SKM-1 treated with dmso at 0.1 percent for 144 hours (cell line): ENCODE measurements at regions not wholly inside any gene's neighbourhood (a gene's known extent, or its start where the extent isn't known, plus 50 kb on each side); places are given as distances from the start of the nearest gene placed in this dataset.

Source experiments
- DNase-seq: peaks from one replicate; lab custom pipeline; 2025; ENCODE audit not compliant: unreplicated experiment; lab: John Stamatoyannopoulos, UW

DNA sequence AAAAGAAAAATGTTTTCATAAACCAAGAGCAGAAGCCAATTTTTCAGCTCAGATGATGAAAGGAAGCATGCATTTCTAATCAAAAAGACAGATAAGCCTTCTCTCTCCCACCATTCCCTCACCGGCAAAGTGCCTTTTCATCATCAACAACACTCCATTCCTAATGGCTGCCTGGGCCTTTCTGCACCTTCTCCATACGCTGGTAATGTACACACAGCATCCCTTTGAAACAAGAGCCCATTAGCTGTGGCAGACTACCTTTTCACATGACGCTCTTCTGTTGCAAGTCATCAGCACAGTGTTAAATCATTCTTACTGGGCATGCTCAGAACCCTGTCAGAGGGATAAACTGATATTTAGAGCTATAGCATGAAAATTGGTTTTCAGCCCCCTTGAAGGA is 408.9 kb downstream of the MEIS1 start:
- no peak for DNase-seq

GRCh38 chr2:66845307-66845706 is 410.4 kb downstream of the MEIS1 start:
- no peak for DNase-seq

- DNase-seq, result no peak
These were observed 412.0 kb downstream of the MEIS1 start for GRCh38 chr2:66846887-66847286.

DNA sequence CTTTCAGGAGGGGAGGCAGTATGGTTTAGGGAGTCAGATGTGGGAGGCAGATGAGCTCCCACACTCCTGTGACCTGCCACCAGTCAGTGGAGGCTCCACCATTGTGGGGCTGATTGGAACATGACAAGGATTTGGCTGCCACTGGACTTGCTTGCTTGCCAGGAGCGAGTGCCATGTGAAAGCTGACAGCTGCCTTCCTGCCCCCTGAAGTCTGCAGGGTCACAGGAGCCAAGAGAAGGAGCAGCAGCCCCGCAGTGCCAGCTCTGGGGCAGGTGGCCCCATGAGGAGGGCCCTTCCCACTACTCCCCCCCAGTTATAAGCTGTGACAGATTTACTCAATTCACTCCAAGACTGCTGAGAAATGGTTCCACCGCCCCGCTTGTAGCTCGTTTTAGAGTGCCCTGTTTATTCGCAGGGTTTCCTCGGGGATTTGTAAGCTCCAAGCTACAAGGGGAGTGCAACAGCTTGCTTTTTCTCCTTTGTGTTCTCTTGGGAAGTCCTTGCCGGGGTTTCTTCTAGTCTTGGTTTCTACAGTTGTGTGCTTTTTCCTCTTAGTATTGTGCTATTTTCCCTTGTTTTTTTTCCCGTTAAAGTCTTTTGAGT is 414.3 kb downstream of the MEIS1 start:
- DNase-seq, result no peak

GRCh38 chr2:66850376-66850775 is 415.5 kb downstream of the MEIS1 start:
- no peak for DNase-seq

- DNase-seq, result no peak
These were observed 416.5 kb downstream of the MEIS1 start for GRCh38 chr2:66851449-66851872.

- DNase-seq, result no peak
These were observed 418.0 kb downstream of the MEIS1 start for GRCh38 chr2:66852953-66853352.

DNA sequence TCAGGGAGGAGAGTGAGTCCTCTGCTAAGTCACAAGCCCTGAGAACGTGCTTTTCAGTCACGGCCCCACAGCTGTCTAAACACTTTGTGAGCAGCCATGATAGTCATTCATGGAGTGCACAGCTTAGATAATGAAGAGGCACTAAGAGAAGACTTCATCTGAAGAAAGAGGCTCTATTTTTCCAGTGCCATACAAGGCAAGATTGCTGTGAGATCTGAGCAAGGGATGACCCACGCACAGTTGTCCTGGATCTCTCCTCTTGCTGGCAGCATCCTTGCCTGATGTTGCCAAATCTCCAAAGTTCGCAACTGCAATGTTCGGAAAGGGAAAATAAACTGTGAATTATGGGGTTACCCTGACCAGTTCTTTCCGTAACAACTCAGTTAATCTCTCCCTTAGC is 418.7 kb downstream of the MEIS1 start:
- no peak for DNase-seq

GRCh38 chr2:66854298-66854697 is 419.4 kb downstream of the MEIS1 start:
- no peak for DNase-seq

DNA sequence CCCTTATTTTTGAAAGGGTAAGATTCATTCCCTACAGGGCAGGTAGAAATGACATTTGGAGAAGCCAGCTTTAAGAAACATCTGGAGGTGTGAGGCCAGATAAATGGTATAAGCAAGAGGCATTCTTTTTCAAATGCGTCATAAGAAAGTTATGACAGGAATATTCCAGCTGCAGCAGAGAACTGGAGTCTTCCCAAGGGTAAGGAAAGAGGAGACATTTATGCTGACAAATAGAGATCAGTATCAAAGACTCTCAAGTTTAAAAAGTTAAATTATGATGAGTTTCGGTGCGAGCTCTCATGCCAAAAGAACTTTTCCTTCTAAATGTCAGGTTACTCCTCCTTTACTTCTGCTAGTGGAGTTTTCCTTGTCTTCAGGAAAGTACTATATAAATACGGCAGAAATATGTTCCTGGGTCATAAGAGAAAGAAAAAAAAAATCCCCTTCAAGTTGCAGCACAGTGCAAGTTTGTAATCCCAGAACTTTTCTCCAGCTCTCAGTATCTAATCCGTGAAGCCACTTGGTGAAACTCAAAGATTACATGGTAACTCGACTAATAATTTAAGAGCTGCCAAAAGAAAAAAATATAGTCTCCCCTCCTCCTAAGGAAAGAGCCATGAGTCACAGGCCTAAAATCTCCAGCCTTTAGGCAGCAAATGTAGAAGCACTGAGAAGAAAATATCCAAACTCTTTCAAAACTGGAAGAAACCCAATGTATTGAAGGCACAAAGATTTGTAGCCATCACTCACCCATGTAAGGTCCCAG is 428.1 kb downstream of the MEIS1 start:
- DNase-seq, result no peak

DNA sequence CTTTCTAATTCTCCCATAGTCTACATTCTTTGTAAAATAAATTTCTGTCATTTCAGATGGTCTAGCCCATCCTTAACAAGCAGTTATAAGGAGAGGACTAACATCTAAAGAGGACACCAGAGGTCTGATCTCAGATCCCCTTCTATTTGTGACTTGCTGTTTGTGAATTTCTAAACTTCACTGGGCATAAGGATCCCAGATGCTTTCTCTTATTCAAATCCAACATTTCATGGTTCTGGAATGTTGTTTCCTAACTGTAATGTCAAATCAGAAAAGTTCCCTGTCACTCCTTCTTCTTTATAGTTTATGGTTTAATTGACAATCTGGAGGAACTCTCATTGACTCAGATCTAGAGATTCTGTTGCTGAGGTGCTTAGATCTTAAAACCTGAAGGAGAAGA is 430.2 kb downstream of the MEIS1 start:
- DNase-seq, result no peak

DNA sequence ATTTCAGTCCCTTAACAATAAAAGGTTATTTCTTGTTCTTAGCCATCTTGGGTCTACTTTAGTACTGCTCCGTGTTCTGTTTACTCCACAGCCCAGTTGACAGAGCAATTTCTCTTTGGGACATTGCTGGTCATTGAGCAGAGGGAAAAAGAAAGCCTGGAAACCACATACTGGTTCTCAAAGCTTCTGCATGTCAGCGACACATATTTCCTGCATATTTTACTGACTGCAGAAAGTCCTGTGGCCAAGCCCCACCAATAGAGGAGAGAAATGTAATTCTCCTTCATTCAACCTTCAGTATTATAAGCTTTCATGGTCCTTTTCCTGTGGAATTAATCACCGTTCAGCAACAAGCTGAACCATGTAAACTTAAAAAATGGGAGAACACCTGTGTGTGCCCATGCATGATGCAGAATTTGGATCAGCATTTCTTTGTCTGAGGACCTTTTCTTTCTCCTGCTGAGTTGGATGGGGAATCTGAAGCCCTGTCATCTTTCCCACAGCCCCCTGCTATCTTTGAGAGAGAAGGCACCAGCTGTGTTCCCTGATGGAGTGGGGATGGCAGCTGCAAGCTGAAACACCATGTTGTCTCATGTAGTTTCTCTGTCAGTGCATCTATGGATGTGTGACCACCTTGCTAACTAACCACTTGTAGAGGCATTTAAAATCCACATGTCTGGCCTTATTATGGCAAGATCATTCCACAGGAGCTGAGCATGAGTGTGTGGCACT is 431.6 kb downstream of the MEIS1 start:
- DNase-seq, result no peak

DNA sequence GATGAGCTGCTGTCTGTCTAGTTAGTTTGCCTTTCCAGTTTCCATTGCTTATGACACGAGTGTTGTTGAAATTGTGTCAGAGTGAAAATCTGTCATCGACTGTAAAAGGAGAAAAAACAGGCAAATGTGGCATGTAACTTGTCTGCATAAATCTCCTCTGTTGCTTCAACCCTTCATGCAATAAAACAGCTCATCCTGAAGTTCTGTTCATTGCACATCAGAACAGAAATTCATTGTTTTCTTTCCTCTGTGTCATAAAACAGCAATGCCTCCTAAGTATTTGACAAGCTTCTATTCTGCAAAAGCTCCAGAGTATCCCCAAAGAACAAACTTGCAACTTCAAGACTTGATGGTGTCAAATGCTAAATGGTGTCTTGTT is 432.1 kb downstream of the MEIS1 start:
- DNase-seq, result no peak

DNA sequence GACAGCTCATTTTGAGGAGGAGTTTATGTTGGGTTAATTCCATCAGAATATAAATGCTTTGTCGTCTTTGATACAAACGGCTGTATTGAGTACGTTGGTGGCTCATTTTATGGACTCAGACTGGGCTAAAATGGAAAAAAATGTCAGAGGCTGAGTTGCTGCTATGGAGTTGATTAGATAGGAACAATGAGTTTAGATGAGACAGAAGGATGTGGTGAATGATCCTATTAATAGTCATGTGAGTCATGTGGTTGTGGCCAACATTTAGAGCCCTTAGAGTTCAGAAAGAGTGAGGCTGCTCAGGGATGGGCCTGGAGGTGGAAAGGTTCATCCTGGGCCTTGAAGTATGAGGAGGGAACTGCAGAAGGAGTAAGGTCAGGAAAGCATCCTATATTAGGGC is 434.2 kb downstream of the MEIS1 start:
- no peak for DNase-seq

GRCh38 chr2:66872081-66872985 is 437.4 kb downstream of the MEIS1 start:
- no peak for DNase-seq

DNA sequence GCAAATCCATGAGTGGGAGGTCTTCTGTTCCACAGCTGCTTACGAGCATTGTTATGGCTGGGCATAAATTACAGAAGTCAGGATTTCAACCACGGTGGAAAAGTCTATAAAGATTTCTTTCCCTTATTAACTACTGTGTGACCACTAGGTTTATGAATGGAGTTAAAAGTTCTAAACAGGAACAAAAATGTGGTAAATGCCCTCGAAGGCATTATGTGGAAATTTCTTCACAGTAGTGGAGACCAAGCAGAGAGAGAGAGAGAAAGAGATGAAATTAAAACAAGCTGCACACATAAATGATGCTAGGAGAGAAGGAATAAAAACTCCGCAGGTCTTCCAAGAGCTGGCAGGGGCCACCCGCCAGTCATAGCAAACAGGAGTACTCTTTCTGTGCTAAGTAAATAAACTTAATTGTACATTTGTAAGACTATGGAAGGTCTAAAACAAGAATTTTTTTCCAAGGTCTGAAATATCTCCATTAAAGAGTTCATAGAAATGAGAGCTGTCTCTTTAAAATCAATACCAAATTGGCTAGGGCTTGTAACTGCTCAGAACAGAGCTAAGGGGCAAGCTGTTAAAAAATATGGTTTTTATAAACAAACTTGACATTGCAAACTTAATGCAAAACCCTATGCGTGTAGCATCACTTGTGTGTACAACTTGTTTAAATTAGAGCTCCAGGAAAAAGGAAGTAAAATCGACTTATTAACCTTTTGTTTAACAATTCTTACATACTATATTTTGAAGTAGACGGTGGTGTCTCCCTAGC is 438.2 kb downstream of the MEIS1 start:
- DNase-seq, result no peak

GRCh38 chr2:66874411-66874810 is 439.5 kb downstream of the MEIS1 start:
- no peak for DNase-seq

DNA sequence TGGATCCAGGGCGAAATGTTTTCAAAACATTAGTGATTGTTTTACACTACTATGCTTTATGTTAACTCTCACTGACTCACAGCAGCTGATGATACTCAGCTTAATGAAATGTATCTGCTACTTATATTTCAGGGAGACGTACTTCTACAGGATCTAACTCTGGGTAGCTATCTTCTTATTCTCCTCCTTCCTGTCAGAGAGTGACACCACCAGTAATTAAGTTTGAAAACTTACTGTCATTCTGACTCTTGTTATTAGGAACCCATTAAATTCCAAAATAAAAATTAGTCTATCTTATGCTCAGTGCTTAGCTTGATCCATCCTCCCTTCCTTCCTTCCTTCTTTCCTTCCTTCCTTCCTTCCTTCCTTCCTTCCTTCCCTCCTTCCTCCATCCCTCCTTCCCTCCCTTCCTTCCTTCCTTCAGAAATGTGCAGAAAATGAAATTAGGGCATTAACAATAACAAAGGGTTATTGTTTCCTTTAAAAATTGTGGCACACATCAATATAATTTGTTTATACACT is 441.1 kb downstream of the MEIS1 start:
- no peak for DNase-seq

DNA sequence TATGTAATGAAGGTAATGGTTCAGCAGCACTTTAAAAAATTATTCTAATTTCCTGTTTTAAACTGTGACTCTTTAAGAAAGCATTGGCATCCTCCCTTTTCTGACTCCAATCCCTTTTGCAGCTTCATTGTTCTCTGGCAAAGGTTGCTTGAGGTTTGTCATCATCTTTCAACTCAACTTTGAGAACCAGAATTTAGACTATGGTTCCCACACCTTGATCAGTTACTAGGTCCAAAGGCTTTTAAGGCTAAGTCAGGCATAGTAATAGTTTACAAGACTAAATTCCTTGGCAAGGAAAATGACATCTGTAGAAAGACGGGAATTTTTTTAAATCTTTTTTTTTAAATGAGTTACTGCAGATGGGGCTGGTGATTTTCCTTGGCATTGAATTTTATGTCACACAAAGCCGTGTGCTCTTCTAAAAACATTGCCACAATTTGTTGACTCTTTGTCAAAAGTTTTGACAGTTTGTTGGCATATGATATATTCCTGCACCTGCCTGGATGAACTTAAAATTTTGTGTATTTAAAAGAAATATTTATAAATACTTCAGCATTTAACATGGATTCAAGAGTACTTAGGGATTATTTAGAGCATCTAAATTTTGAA is 451.0 kb downstream of the MEIS1 start:
- DNase-seq, result no peak

DNA sequence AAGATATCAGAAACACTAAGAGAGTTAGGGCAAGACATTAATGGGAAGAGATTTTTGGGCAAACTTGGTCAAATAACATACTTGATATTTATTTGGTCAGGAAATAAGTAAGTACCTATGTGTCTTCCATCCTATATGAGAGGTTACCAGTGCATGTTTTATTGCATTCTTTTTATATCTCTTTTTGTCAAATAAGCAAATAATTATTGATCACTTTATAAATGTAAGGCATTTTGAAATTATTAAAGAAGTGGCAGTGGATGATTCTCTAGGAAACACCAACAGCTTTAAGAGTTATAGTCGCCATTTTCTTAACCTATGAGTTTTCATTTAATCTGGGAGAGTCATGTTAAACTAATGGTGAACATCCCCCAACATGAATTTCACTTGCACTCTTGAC is 453.3 kb downstream of the MEIS1 start:
- DNase-seq, result no peak
